ENCODE measurements at regions not wholly inside any gene's neighbourhood (a gene's known extent, or its start where the extent isn't known, plus 50 kb on each side); places are given as distances from the start of the nearest gene placed in this dataset.

DNA sequence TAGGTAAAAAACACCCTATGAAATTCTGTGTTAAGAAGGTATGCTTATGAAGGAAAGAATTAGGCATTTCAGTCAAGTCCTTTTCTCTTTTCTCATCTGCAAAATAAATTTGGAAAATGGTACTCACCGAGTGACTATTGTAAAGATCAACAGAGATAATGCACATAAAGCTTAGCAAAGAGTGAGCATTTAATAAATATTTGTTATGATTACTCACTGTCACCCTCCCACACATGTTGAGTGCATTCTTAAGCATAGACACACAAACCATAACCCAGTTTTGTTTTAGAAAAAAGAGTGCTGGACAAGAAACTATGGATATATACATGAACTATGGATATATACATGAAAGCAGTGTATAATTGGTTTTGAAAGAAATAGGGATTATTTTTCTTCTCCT is 54.7 kb upstream of the PRLR start (continued):
- TF ChIP-seq ZBTB33 (IDR thresholded peaks at IDR 0.05; ENCODE audit: extremely low read depth, insufficient replicate concordance, low read length), result no peak
- TF ChIP-seq, protein P1, sequence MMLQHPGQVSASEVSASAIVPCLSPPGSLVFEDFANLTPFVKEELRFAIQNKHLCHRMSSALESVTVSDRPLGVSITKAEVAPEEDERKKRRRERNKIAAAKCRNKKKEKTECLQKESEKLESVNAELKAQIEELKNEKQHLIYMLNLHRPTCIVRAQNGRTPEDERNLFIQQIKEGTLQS (IDR thresholded peaks at IDR 0.05), result no peak

DNA sequence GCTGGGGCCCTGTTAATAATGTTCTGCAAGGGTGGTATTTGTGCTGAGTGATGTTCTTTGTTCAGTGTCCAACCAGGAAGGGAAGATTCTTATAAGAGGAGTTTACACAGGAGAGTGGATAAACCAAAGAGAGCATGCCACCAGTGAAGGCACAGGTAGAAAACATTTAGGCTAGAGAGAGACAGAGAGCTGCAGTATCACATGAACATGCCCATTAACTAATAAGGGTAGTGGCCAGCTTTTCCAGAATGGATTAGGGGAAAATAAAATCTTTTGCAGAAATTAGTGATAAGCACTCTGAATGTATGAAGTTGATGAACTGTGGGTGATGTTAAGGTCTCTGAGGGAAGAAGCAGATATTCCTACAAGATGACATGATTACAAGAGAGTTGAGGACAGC is 54.1 kb upstream of the PRLR start:
- Histone ChIP-seq H3K9ac (ENCODE audit: low read length) (no peak overlapping the region), H3K36me3 (ENCODE audit: control insufficient read depth in 1 of 2, insufficient read depth in 2 of 2, low read length in 2 of 2) (no peaks in the 10 kb centered on the region), H3K9me3 (ENCODE audit: control insufficient read depth in 1 of 2, insufficient read depth in 1 of 2, low read depth in 1 of 2, low read length in 2 of 2) (no peaks in the 10 kb centered on the region), H3K27me3 (ENCODE audit: insufficient read depth, low read length) (no peaks in the 10 kb centered on the region), H2AFZ (ENCODE audit: low read depth, low read length, poor library complexity, severe bottlenecking) (no peak overlapping the region), H3K27ac (ENCODE audit: low read depth, low read length) (no peak overlapping the region), H3K4me2 (ENCODE audit: low read length) (no peak overlapping the region), H3K4me1 (ENCODE audit: control insufficient read depth in 1 of 2, insufficient read depth in 2 of 2, low read length in 2 of 2) (no peaks in the 10 kb centered on the region), H3K9me2 (ENCODE audit: insufficient read depth) (no peaks in the 10 kb centered on the region), H3K79me2 (ENCODE audit: insufficient read depth, low read length) (no peaks in the 10 kb centered on the region), H3K4me3 (replicated peaks in 1 of 2; ENCODE audit: low read depth in 1 of 2, low read length in 2 of 2) (no peak overlapping the region), H4K20me1 (ENCODE audit: insufficient read depth) (no peaks in the 10 kb centered on the region)
- intact Hi-C loops (cut with micrococcal nuclease), result no loop called here
- no peak for TF ChIP-seq ELF1 (IDR thresholded peaks at IDR 0.05; ENCODE audit: borderline replicate concordance, low read depth)
- no peak for TF ChIP-seq ZNF274 (IDR thresholded peaks at IDR 0.05; ENCODE audit: low read depth, low read length)
- TF ChIP-seq EZH2 (IDR thresholded peaks at IDR 0.05), result no peak
- TF ChIP-seq, protein P2, sequence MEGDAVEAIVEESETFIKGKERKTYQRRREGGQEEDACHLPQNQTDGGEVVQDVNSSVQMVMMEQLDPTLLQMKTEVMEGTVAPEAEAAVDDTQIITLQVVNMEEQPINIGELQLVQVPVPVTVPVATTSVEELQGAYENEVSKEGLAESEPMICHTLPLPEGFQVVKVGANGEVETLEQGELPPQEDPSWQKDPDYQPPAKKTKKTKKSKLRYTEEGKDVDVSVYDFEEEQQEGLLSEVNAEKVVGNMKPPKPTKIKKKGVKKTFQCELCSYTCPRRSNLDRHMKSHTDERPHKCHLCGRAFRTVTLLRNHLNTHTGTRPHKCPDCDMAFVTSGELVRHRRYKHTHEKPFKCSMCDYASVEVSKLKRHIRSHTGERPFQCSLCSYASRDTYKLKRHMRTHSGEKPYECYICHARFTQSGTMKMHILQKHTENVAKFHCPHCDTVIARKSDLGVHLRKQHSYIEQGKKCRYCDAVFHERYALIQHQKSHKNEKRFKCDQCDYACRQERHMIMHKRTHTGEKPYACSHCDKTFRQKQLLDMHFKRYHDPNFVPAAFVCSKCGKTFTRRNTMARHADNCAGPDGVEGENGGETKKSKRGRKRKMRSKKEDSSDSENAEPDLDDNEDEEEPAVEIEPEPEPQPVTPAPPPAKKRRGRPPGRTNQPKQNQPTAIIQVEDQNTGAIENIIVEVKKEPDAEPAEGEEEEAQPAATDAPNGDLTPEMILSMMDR (IDR thresholded peaks at IDR 0.05 in 2 of 3, conservative IDR thresholded peaks at IDR 0.05 in 1 of 3; ENCODE audit: borderline replicate concordance in 1 of 3, insufficient read depth in 1 of 3, low read depth in 2 of 3, low read length in 2 of 3), result no peak
- TF ChIP-seq SP1 (IDR thresholded peaks at IDR 0.05; ENCODE audit: low read depth), result no peak
- TF ChIP-seq REST (IDR thresholded peaks at IDR 0.05; ENCODE audit: low read depth), result no peak
- TF ChIP-seq SIN3A (IDR thresholded peaks at IDR 0.05; ENCODE audit: low read depth), result no peak
- no TSS peak for BruUV-seq (replicated peaks)
- no peak for DNase-seq (ENCODE audit: low read depth, low spot score)
- POLR2A ChIA-PET, result no interaction called here
- no peak for ATAC-seq
- RAD21 ChIA-PET (ENCODE audit: low non-redundant PET in 1 of 2, low total read pairs in 2 of 2, uncharacterized antibody in 2 of 2, unreplicated experiment in 2 of 2), result no interaction called here
- CTCF ChIA-PET, result no interaction called here

All from HCT116 (cell line).